Epithelial cell of esophagus (primary cell): ENCODE measurements at regions not wholly inside any gene's neighbourhood (a gene's known extent, or its start where the extent isn't known, plus 50 kb on each side); places are given as distances from the start of the nearest gene placed in this dataset.

Experiments used
- DNase-seq: peaks from one replicate; pipeline ENCODE4 v3.0.0; 2010; ENCODE audit warnings: low read depth
- H3K4me3 ChIP-seq: 2 replicates; pipeline ENCODE4 v1.5.1; 2011; ENCODE audit warnings: mild to moderate bottlenecking, low read length, control low read depth
- CTCF ChIP-seq: IDR thresholded peaks from 2 replicates; pipeline ENCODE4 v1.5.1; 2011; ENCODE audit warnings: low read depth, mild to moderate bottlenecking, low read length, control low read depth, inconsistent platforms; ENCODE audit not compliant: insufficient read depth; ENCODE audit errors: missing control alignments

GRCh38 chr9:87795178-87795577 lies 69.3 kb downstream of the CTSL start:
- TF ChIP-seq CTCF, result no peak
- no peak for DNase-seq
- no peak overlapping the region for H3K4me3 ChIP-seq

GRCh38 chr9:87796196-87796595 lies 70.3 kb downstream of the CTSL start:
- H3K4me3 ChIP-seq, result no peak overlapping the region
- DNase-seq, result no peak
- TF ChIP-seq CTCF, result no peak

GRCh38 chr9:87798261-87798833 lies 72.4 kb downstream of the CTSL start:
- DNase-seq, result no peak
- no peak overlapping the region for H3K4me3 ChIP-seq
- no peak for TF ChIP-seq CTCF

- DNase-seq, result peak; percentile 22
- no peak for TF ChIP-seq CTCF
- no peak overlapping the region for H3K4me3 ChIP-seq
Observed at GRCh38 chr9:87799503-87799902, 73.6 kb downstream of the CTSL start.

- no peak for DNase-seq
- H3K4me3 ChIP-seq, result no peak overlapping the region
- no peak for TF ChIP-seq CTCF
Observed at GRCh38 chr9:87800456-87800855, 74.5 kb downstream of the CTSL start.

- DNase-seq, result no peak
- no peak for TF ChIP-seq CTCF
- H3K4me3 ChIP-seq, result no peak overlapping the region
Observed at GRCh38 chr9:87801013-87801412, 75.1 kb downstream of the CTSL start.

GRCh38 chr9:87803166-87803565 lies 77.2 kb downstream of the CTSL start:
- no peak overlapping the region for H3K4me3 ChIP-seq
- no peak for TF ChIP-seq CTCF
- DNase-seq, result no peak
